Bronchial epithelial cell (primary cell): ENCODE measurements at regions not wholly inside any gene's neighbourhood (a gene's known extent, or its start where the extent isn't known, plus 50 kb on each side); places are given as distances from the start of the nearest gene placed in this dataset.

Experiments
- DNase-seq: peaks from one replicate; pipeline ENCODE4 v3.0.0-alpha.2; 2010; ENCODE audit warnings: low read depth
- FAIRE-seq: peaks from 2 replicates; lab custom pipeline; 2011; peaks lifted over from hg19 to GRCh38; lab: Jason Lieb, UNC
- H3K27me3 ChIP-seq: 2 replicates; pipeline ENCODE4 v1.5.1; 2011; ENCODE audit warnings: low read length; ENCODE audit not compliant: control insufficient read depth, insufficient read depth
- H3K36me3 ChIP-seq: 2 replicates; pipeline ENCODE4 v1.5.1; 2011; ENCODE audit warnings: low read length; ENCODE audit not compliant: control insufficient read depth, insufficient read depth
- H3K4me3 ChIP-seq: 2 replicates; pipeline ENCODE4 v1.5.1; 2011; ENCODE audit warnings: mild to moderate bottlenecking, low read depth, low read length, control low read depth
- CTCF ChIP-seq: IDR thresholded peaks from 2 replicates; pipeline ENCODE4 v1.5.1; 2011; ENCODE audit warnings: mild to moderate bottlenecking, moderate library complexity, low read length, control low read depth, inconsistent platforms; ENCODE audit not compliant: insufficient read depth, severe bottlenecking

DNA sequence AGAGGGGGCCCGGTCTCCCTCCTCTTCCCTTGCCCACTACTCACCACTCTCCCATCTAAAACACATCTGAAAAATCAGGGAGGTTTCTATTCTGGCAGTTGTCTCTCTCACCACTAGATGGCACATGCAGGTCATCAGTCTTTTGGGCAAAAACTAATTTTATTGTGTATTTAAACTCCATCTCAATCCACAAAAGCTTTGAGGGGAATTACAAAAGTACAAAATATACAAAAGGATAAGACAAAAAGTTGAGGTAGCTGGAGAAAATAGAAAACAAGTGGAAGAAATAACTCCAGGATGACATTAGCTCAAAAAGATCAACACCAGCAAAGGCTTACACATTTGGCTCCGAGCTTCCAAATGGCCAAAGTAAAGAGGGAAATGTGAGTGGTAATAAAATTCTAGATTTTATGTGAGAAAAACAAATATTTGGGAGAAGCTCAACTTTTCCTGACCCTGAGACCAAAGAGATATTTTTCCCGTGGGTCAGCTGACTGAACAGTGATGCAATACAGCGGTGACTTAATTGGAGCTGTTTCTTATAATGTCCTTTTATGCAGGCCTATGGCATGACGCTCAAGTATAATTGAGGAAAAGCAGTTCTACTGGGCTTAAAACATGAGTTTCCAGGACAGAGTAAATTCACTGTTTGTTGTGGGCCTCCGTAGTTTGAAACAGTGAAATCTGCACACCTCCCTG lies 79.8 kb upstream of the CHD6 start:
- Histone ChIP-seq H3K36me3 (no peaks in the 10 kb centered on the region), H3K4me3 (no peak overlapping the region), H3K27me3 (no peaks in the 10 kb centered on the region)
- DNase-seq: peak; percentile 31
- no peak for FAIRE-seq
- TF ChIP-seq CTCF: peak; percentile 69

GRCh38 chr20:41696428-41696827 lies 78.3 kb upstream of the CHD6 start:
- H3K36me3 ChIP-seq: no peaks in the 10 kb centered on the region
- no peaks in the 10 kb centered on the region for H3K27me3 ChIP-seq
- H3K4me3 ChIP-seq: no peak overlapping the region
- DNase-seq (peak; percentile 16), FAIRE-seq (no peak)
- no peak for TF ChIP-seq CTCF

- Histone ChIP-seq H3K4me3 (no peak overlapping the region), H3K27me3 (no peaks in the 10 kb centered on the region), H3K36me3 (no peaks in the 10 kb centered on the region)
- DNase-seq: no peak
- no peak for TF ChIP-seq CTCF
- FAIRE-seq: no peak
Observed at GRCh38 chr20:41694796-41695195, 76.6 kb upstream of the CHD6 start.

- H3K27me3 ChIP-seq: no peaks in the 10 kb centered on the region
- H3K4me3 ChIP-seq: peak overlapping the region; percentile 62
- FAIRE-seq: no peak
- no peaks in the 10 kb centered on the region for H3K36me3 ChIP-seq
- DNase-seq: peak; percentile 77
- TF ChIP-seq CTCF: peak; percentile 45
Observed at GRCh38 chr20:41693136-41693979, 75.2 kb upstream of the CHD6 start.

DNA sequence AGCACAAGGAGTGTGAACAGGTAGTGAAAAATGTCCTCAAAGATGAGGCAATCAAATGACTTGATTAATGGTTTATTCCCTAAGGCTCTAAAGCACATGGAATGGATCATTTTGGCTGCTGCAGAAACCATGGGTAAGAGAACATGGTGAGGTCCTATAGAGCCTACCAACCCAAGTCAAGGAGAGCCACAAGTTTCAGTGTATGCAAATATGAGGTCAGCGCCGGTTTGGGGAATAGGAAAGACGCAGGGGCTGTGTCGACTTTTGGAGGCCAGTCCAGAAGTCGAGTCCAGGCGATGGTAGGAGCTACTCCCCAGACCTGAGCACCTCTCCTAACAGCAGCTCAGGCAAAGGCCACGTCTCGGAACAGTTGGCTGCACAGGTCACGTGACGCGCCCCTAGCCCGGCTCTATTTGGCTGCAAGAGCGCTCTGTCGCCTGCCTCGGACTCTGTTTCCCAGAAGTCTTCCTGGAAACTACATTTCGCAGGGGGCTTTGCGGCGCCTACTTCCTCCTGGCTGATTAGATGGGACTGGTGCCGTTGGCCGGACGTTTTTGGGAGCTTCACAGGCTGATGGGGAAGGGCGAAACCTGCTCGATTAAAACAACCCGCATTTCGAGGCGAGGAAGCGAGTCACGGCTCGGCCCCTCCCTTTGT lies 74.4 kb upstream of the CHD6 start:
- no peak for TF ChIP-seq CTCF
- H3K4me3 ChIP-seq: peak overlapping the region; percentile 62
- no peak for FAIRE-seq
- H3K27me3 ChIP-seq: no peaks in the 10 kb centered on the region
- no peaks in the 10 kb centered on the region for H3K36me3 ChIP-seq
- peak; percentile 28 for DNase-seq
